Endothelial cell of umbilical vein (primary cell): ENCODE measurements at regions not wholly inside any gene's neighbourhood (a gene's known extent, or its start where the extent isn't known, plus 50 kb on each side); places are given as distances from the start of the nearest gene placed in this dataset.

ENCODE experiments used
- EZH2 ChIP-seq: IDR thresholded peaks from 2 replicates; pipeline ENCODE4 v1.6.1; 2012; ENCODE audit warnings: borderline replicate concordance, low read depth, mild to moderate bottlenecking, moderate library complexity, low read length, inconsistent platforms; ENCODE audit not compliant: severe bottlenecking
- MAX ChIP-seq: IDR thresholded peaks from 2 replicates; pipeline ENCODE4 v1.6.1; 2011; ENCODE audit not compliant: insufficient read depth, insufficient read length
- POLR2A ChIP-seq: IDR thresholded peaks from 2 replicates; pipeline ENCODE4 v1.6.1; 2012; ENCODE audit warnings: low read depth, mild to moderate bottlenecking, control low read depth, low read length
- POLR2AphosphoS5 ChIP-seq: IDR thresholded peaks from 2 replicates; pipeline ENCODE4 v1.6.1; 2012; ENCODE audit warnings: low read depth, mild to moderate bottlenecking, control low read depth, low read length, moderate library complexity; ENCODE audit not compliant: insufficient read depth
- TF ChIP-seq, protein P1 (sequence below), 2 donors: IDR thresholded peaks; 1 replicate in 1 of 2; 2 replicates in 1 of 2; pipeline ENCODE4 v1.5.1; 2011; ENCODE audit warnings: low read length in 2 of 2, mild to moderate bottlenecking in 2 of 2, moderate library complexity in 2 of 2, control low read depth in 1 of 2, inconsistent platforms in 1 of 2, low read depth in 1 of 2; ENCODE audit not compliant: insufficient read depth in 1 of 2; ENCODE audit errors: extremely low read depth in 1 of 2

GRCh38 chr7:46672861-46673260 lies 751.8 kb upstream of the IGFBP3 start:
- TF ChIP-seq POLR2AphosphoS5 = no peak
- TF ChIP-seq EZH2 = no peak
- TF ChIP-seq, protein P1, sequence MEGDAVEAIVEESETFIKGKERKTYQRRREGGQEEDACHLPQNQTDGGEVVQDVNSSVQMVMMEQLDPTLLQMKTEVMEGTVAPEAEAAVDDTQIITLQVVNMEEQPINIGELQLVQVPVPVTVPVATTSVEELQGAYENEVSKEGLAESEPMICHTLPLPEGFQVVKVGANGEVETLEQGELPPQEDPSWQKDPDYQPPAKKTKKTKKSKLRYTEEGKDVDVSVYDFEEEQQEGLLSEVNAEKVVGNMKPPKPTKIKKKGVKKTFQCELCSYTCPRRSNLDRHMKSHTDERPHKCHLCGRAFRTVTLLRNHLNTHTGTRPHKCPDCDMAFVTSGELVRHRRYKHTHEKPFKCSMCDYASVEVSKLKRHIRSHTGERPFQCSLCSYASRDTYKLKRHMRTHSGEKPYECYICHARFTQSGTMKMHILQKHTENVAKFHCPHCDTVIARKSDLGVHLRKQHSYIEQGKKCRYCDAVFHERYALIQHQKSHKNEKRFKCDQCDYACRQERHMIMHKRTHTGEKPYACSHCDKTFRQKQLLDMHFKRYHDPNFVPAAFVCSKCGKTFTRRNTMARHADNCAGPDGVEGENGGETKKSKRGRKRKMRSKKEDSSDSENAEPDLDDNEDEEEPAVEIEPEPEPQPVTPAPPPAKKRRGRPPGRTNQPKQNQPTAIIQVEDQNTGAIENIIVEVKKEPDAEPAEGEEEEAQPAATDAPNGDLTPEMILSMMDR (IDR thresholded peaks at IDR 0.05; ENCODE audit: extremely low read depth in 1 of 2, insufficient read depth in 1 of 2, low read depth in 1 of 2, low read length in 2 of 2) = no peak
- no peak for TF ChIP-seq POLR2A
- no peak for TF ChIP-seq MAX
